ENCODE measurements at regions not wholly inside any gene's neighbourhood (a gene's known extent, or its start where the extent isn't known, plus 50 kb on each side); places are given as distances from the start of the nearest gene placed in this dataset.

- TF ChIP-seq POLR2A (IDR thresholded peaks at IDR 0.05; ENCODE audit: extremely low read depth, insufficient read length) (no peak), MYC (IDR thresholded peaks at IDR 0.05; ENCODE audit: low read depth, low read length) (no peak)
- TF ChIP-seq, protein P1, sequence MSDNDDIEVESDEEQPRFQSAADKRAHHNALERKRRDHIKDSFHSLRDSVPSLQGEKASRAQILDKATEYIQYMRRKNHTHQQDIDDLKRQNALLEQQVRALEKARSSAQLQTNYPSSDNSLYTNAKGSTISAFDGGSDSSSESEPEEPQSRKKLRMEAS (IDR thresholded peaks at IDR 0.05; ENCODE audit: low read depth, low read length) = no peak
- TF ChIP-seq, protein P2, sequence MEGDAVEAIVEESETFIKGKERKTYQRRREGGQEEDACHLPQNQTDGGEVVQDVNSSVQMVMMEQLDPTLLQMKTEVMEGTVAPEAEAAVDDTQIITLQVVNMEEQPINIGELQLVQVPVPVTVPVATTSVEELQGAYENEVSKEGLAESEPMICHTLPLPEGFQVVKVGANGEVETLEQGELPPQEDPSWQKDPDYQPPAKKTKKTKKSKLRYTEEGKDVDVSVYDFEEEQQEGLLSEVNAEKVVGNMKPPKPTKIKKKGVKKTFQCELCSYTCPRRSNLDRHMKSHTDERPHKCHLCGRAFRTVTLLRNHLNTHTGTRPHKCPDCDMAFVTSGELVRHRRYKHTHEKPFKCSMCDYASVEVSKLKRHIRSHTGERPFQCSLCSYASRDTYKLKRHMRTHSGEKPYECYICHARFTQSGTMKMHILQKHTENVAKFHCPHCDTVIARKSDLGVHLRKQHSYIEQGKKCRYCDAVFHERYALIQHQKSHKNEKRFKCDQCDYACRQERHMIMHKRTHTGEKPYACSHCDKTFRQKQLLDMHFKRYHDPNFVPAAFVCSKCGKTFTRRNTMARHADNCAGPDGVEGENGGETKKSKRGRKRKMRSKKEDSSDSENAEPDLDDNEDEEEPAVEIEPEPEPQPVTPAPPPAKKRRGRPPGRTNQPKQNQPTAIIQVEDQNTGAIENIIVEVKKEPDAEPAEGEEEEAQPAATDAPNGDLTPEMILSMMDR (IDR thresholded peaks at IDR 0.05; ENCODE audit: low read depth, low read length) = no peak
- no peak for DNase-seq (ENCODE audit: low read depth)
- no peak overlapping the region for H3K4me3 ChIP-seq (ENCODE audit: low read depth, low read length)
Observed at GRCh38 chr18:61225336-61225735, 107.9 kb upstream of the CDH20 start.

DNA sequence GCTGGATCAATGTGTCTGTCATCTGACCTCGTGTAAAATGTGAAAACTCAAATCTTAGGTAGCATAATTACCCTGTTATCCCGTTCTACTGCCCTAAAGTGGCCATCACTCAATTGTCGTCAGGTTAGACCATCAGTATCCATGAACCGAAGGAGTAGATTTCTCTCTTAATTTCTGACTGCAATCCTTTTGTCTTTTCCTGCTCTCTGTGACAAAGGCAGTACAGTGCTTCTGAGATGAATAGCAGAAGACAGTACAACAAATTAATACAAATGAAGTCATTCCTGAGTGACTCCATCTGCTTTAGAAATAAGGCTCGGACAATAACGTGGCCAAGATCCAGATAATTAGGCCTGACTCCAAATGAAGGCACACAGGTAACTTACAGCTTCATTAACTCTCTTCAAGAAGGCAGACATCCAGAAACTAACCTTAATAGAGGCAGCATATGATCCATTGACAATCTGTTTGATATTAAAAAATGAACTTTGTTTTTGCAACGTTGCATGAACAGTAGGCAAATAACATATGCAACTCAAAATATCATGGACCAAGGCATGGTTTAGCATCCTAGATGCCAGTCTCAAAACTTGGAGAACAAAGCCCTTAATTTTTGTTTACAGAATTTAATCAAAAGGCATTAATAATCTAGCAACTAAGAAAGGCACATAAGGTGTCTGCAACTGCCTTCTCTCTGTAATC is 96.7 kb upstream of the CDH20 start:
- TF ChIP-seq POLR2A (IDR thresholded peaks at IDR 0.05; ENCODE audit: extremely low read depth, insufficient read length) (no peak), MYC (IDR thresholded peaks at IDR 0.05; ENCODE audit: low read depth, low read length) (no peak)
- TF ChIP-seq, protein P2 (IDR thresholded peaks at IDR 0.05; ENCODE audit: low read depth, low read length) = no peak
- TF ChIP-seq, protein P1 (IDR thresholded peaks at IDR 0.05; ENCODE audit: low read depth, low read length) = no peak
- DNase-seq (ENCODE audit: low read depth) = no peak
- H3K4me3 ChIP-seq (ENCODE audit: low read depth, low read length) = no peak overlapping the region

- H3K4me3 ChIP-seq (ENCODE audit: low read depth, low read length) = no peak overlapping the region
- TF ChIP-seq, protein P1 (IDR thresholded peaks at IDR 0.05; ENCODE audit: low read depth, low read length) = no peak
- TF ChIP-seq, protein P2 (IDR thresholded peaks at IDR 0.05; ENCODE audit: low read depth, low read length) = no peak
- TF ChIP-seq MYC (IDR thresholded peaks at IDR 0.05; ENCODE audit: low read depth, low read length) = no peak
- TF ChIP-seq POLR2A (IDR thresholded peaks at IDR 0.05; ENCODE audit: extremely low read depth, insufficient read length) = no peak
- DNase-seq (ENCODE audit: low read depth) = no peak
Observed at GRCh38 chr18:61237529-61237928, 95.7 kb upstream of the CDH20 start.

- DNase-seq (ENCODE audit: low read depth) = no peak
- H3K4me3 ChIP-seq (ENCODE audit: low read depth, low read length) = no peak overlapping the region
- TF ChIP-seq POLR2A (IDR thresholded peaks at IDR 0.05; ENCODE audit: extremely low read depth, insufficient read length) (no peak), MYC (IDR thresholded peaks at IDR 0.05; ENCODE audit: low read depth, low read length) (no peak)
- TF ChIP-seq, protein P2 (IDR thresholded peaks at IDR 0.05; ENCODE audit: low read depth, low read length) = no peak
- TF ChIP-seq, protein P1 (IDR thresholded peaks at IDR 0.05; ENCODE audit: low read depth, low read length) = no peak
Observed at GRCh38 chr18:61239051-61239450, 94.2 kb upstream of the CDH20 start.

- TF ChIP-seq MYC (IDR thresholded peaks at IDR 0.05; ENCODE audit: low read depth, low read length) = no peak
- TF ChIP-seq POLR2A (IDR thresholded peaks at IDR 0.05; ENCODE audit: extremely low read depth, insufficient read length) = no peak
- TF ChIP-seq, protein P1 (IDR thresholded peaks at IDR 0.05; ENCODE audit: low read depth, low read length) = no peak
- TF ChIP-seq, protein P2 (IDR thresholded peaks at IDR 0.05; ENCODE audit: low read depth, low read length) = no peak
- no peak overlapping the region for H3K4me3 ChIP-seq (ENCODE audit: low read depth, low read length)
- DNase-seq (ENCODE audit: low read depth) = no peak
Observed at GRCh38 chr18:61241260-61241853, 91.9 kb upstream of the CDH20 start.

Data from NB4 (cell line).